Endothelial cell of umbilical vein (primary cell): ENCODE measurements at regions not wholly inside any gene's neighbourhood (a gene's known extent, or its start where the extent isn't known, plus 50 kb on each side); places are given as distances from the start of the nearest gene placed in this dataset.

Experiments used
- BruUV-seq: library from RNA; stranded (reverse); fragments of 400-500 nt; replicated peaks from 2 replicates; lab custom pipeline; 2021; lab: Mats Ljungman, UMichigan
- CTCF ChIA-PET: fragments of 300-600, 350-600 bp; sonication (Branson Sonifier 250); formaldehyde crosslinking; loops from one replicate; lab custom pipeline; 2021; ENCODE audit warnings: antibody characterized with exemption, inconsistent platforms; lab: Charles Lee
- POLR2A ChIA-PET: fragments of 300-600, 350-600 bp; sonication (Branson Sonifier 250); formaldehyde crosslinking; loops from one replicate; lab custom pipeline; 2021; ENCODE audit warnings: antibody characterized with exemption, inconsistent platforms; lab: Charles Lee
- DNase-seq: peaks from one replicate; pipeline ENCODE4 v3.0.0-alpha.2; 2011; ENCODE audit warnings: low read depth, low spot score
- FAIRE-seq: peaks from 2 replicates; lab custom pipeline; 2011; peaks lifted over from hg19 to GRCh38; lab: Jason Lieb, UNC
- H2AFZ ChIP-seq: 2 replicates; pipeline ENCODE4 v1.6.0; 2012; ENCODE audit warnings: low read depth, low read length, control low read depth, inconsistent platforms
- H3K27ac ChIP-seq: 2 replicates; pipeline ENCODE4 v1.5.1; 2011; ENCODE audit warnings: low read depth, mild to moderate bottlenecking, control low read depth, low read length, moderate library complexity; ENCODE audit not compliant: insufficient read depth
- H3K27me3 ChIP-seq, 2 experiments: 2 replicates each; pipeline versions ENCODE4 v1.6.0 to v1.6.1; 2011; ENCODE audit warnings: low read length in 2 of 2, mixed read lengths in 1 of 2; ENCODE audit not compliant: control insufficient read depth in 2 of 2, insufficient read depth in 2 of 2
- H3K36me3 ChIP-seq, 2 experiments: 2 replicates in 1 of 2; 3 replicates in 1 of 2; pipeline ENCODE4 v1.5.1; 2011; ENCODE audit warnings: low read length in 2 of 2, mild to moderate bottlenecking in 1 of 2, moderate library complexity in 1 of 2; ENCODE audit not compliant: control insufficient read depth in 2 of 2, insufficient read depth in 2 of 2; ENCODE audit errors: extremely low read depth in 1 of 2
- H3K4me1 ChIP-seq: 3 replicates; pipeline ENCODE4 v1.5.1; 2011; ENCODE audit warnings: mild to moderate bottlenecking, low read length; ENCODE audit not compliant: control insufficient read depth, insufficient read depth; ENCODE audit errors: extremely low read depth
- H3K4me2 ChIP-seq: 2 replicates; pipeline ENCODE4 v1.6.1; 2011; ENCODE audit warnings: low read length, control low read depth, mixed read lengths; ENCODE audit not compliant: insufficient read depth
- H3K4me3 ChIP-seq, 3 experiments: fragments of 200-600 bp in 1 of 3; sonication (generic), shearing (Covaris generic) in 1 of 3; replicated peaks in 1 of 3; 2 replicates each; pipeline ENCODE4 v1.5.1; 2011 to 2016; ENCODE audit warnings: control low read depth in 3 of 3, low read length in 3 of 3, mild to moderate bottlenecking in 2 of 3, inconsistent platforms in 1 of 3, low read depth in 1 of 3, moderate library complexity in 1 of 3; ENCODE audit not compliant: insufficient read depth in 1 of 3
- H3K79me2 ChIP-seq: 2 replicates; pipeline ENCODE4 v1.6.0; 2012; ENCODE audit warnings: low read length, inconsistent platforms; ENCODE audit not compliant: control insufficient read depth, insufficient read depth
- H3K9ac ChIP-seq: replicated peaks from 2 replicates; pipeline ENCODE3; 2011; ENCODE audit warnings: low read length, control low read depth; ENCODE audit not compliant: insufficient read depth; ENCODE audit errors: extremely low read depth
- H3K9me1 ChIP-seq: replicated peaks from 3 replicates; pipeline ENCODE4 v1.6.0; 2011; ENCODE audit warnings: mild to moderate bottlenecking, low read length; ENCODE audit not compliant: control insufficient read depth, insufficient read depth; ENCODE audit errors: extremely low read depth
- H3K9me3 ChIP-seq: replicated peaks from 2 replicates; pipeline ENCODE4 v1.5.1; 2012; ENCODE audit warnings: low read length, inconsistent platforms; ENCODE audit not compliant: control insufficient read depth, insufficient read depth
- H4K20me1 ChIP-seq: replicated peaks from 2 replicates; pipeline ENCODE3; 2011; ENCODE audit warnings: mild to moderate bottlenecking, low read length; ENCODE audit not compliant: control insufficient read depth, insufficient read depth; ENCODE audit errors: extremely low read depth
- EZH2 ChIP-seq: IDR thresholded peaks from 2 replicates; pipeline ENCODE4 v1.6.1; 2012; ENCODE audit warnings: borderline replicate concordance, low read depth, mild to moderate bottlenecking, moderate library complexity, low read length, inconsistent platforms; ENCODE audit not compliant: severe bottlenecking
- FOS ChIP-seq: IDR thresholded peaks from 2 replicates; pipeline ENCODE4 v1.6.1; 2011; ENCODE audit warnings: mild to moderate bottlenecking, low read length, moderate library complexity, borderline replicate concordance; ENCODE audit not compliant: insufficient read depth
- GATA2 ChIP-seq: IDR thresholded peaks from 2 replicates; pipeline ENCODE4 v1.7.0; 2011; ENCODE audit warnings: low read depth, mild to moderate bottlenecking, moderate library complexity, mixed read lengths, low read length; ENCODE audit not compliant: insufficient read length, insufficient read depth
- JUN ChIP-seq: IDR thresholded peaks from 2 replicates; pipeline ENCODE4 v1.6.1; 2011; ENCODE audit warnings: borderline replicate concordance, low read depth; ENCODE audit not compliant: insufficient read length, insufficient read depth
- MAX ChIP-seq: IDR thresholded peaks from 2 replicates; pipeline ENCODE4 v1.6.1; 2011; ENCODE audit not compliant: insufficient read depth, insufficient read length
- MYC ChIP-seq: IDR thresholded peaks from one replicate; pipeline ENCODE4 v1.6.1; 2011; ENCODE audit warnings: mild to moderate bottlenecking, low read depth, low read length
- POLR2A ChIP-seq: IDR thresholded peaks from 2 replicates; pipeline ENCODE4 v1.6.1; 2012; ENCODE audit warnings: low read depth, mild to moderate bottlenecking, control low read depth, low read length
- POLR2AphosphoS5 ChIP-seq: IDR thresholded peaks from 2 replicates; pipeline ENCODE4 v1.6.1; 2012; ENCODE audit warnings: low read depth, mild to moderate bottlenecking, control low read depth, low read length, moderate library complexity; ENCODE audit not compliant: insufficient read depth
- dilution Hi-C: fragments of 300-500 bp; cut with MboI; formaldehyde crosslinking; loops from one replicate; pipeline ENCODE4 v1.15.0; 2019; ENCODE audit warnings: low sequenced_read_pairs; ENCODE audit not compliant: extremely low pct_ligation_motif_present
- intact Hi-C: fragments of 100-400 bp; cut with micrococcal nuclease; formaldehyde crosslinking; loops from one replicate; pipeline ENCODE4 v1.10.0; 2022
- TF ChIP-seq, protein P1 (sequence below), 2 donors: IDR thresholded peaks; 1 replicate in 1 of 2; 2 replicates in 1 of 2; pipeline ENCODE4 v1.5.1; 2011; ENCODE audit warnings: low read length in 2 of 2, mild to moderate bottlenecking in 2 of 2, moderate library complexity in 2 of 2, control low read depth in 1 of 2, inconsistent platforms in 1 of 2, low read depth in 1 of 2; ENCODE audit not compliant: insufficient read depth in 1 of 2; ENCODE audit errors: extremely low read depth in 1 of 2

DNA sequence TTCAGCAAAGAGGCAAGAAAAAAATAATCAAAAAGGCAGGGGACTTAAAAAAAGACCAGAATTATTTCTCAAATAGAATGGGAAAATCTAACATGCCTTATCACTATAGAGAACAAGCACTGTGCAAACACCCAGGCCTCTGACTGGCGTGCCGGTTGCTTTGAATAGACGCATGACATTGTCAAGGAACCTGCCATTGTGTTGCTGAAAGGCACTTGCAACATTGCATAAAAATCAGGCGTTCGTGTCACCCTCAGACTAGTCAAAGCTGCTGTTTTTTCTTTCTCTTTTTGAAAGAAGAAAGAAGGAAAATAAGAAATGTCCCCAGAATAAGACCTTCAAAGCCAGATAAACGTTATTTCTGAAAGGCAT lies 549.3 kb upstream of the CADM1 start:
- FAIRE-seq, result no peak
- ChIA-PET CTCF (no interaction called here), POLR2A (no interaction called here)
- Histone ChIP-seq H3K9me1 (no peaks in the 10 kb centered on the region), H3K4me1 (no peaks in the 10 kb centered on the region), H3K36me3 (no peaks in the 10 kb centered on the region), H2AFZ (no peak overlapping the region), H4K20me1 (no peaks in the 10 kb centered on the region), H3K9me3 (peaks cover 2% of the 10 kb centered on the region), H3K4me2 (no peak overlapping the region), H3K27me3 (no peaks in the 10 kb centered on the region), H3K27ac (no peak overlapping the region), H3K4me3 (no peak overlapping the region), H3K9ac (no peak overlapping the region), H3K79me2 (no peaks in the 10 kb centered on the region)
- no TSS peak for BruUV-seq
- no peak for DNase-seq
- intact Hi-C loops, result no loop called here
- dilution Hi-C loops, result no loop called here
- TF ChIP-seq, protein P1, sequence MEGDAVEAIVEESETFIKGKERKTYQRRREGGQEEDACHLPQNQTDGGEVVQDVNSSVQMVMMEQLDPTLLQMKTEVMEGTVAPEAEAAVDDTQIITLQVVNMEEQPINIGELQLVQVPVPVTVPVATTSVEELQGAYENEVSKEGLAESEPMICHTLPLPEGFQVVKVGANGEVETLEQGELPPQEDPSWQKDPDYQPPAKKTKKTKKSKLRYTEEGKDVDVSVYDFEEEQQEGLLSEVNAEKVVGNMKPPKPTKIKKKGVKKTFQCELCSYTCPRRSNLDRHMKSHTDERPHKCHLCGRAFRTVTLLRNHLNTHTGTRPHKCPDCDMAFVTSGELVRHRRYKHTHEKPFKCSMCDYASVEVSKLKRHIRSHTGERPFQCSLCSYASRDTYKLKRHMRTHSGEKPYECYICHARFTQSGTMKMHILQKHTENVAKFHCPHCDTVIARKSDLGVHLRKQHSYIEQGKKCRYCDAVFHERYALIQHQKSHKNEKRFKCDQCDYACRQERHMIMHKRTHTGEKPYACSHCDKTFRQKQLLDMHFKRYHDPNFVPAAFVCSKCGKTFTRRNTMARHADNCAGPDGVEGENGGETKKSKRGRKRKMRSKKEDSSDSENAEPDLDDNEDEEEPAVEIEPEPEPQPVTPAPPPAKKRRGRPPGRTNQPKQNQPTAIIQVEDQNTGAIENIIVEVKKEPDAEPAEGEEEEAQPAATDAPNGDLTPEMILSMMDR (IDR thresholded peaks at IDR 0.05; ENCODE audit: extremely low read depth in 1 of 2, insufficient read depth in 1 of 2, low read depth in 1 of 2, low read length in 2 of 2), result no peak
- TF ChIP-seq POLR2A (no peak), FOS (no peak), JUN (no peak), POLR2AphosphoS5 (no peak), MYC (no peak), GATA2 (no peak), MAX (no peak), EZH2 (no peak)
